Urothelium cell line (cell line): ENCODE measurements at regions not wholly inside any gene's neighbourhood (a gene's known extent, or its start where the extent isn't known, plus 50 kb on each side); places are given as distances from the start of the nearest gene placed in this dataset.

Experiments
- DNase-seq: peaks from one replicate; pipeline ENCODE4 v3.0.0; 2011; ENCODE audit warnings: low spot score, mixed read lengths
- FAIRE-seq: peaks from 2 replicates; lab custom pipeline; 2011; peaks lifted over from hg19 to GRCh38; lab: Jason Lieb, UNC

DNA sequence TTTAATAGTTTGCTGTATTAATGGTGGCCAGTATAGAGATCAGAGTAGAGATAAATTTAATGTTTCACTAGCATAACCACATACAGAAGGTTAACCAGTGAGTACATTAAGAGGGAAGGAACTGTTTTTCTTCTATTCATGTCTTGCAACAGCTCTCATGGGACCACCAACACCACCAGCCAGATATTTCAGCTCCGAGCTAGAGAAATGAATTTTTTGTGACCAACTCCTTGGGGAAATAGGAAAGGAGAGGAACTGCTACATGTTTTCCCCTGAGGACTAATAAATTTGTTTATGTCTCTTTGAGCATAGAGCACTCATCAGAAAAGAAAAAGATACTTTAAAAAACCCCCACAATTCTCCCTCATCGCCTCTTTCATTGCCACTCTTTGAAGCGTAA lies 247.5 kb downstream of the MBNL1 start:
- DNase-seq: no peak
- no peak for FAIRE-seq

DNA sequence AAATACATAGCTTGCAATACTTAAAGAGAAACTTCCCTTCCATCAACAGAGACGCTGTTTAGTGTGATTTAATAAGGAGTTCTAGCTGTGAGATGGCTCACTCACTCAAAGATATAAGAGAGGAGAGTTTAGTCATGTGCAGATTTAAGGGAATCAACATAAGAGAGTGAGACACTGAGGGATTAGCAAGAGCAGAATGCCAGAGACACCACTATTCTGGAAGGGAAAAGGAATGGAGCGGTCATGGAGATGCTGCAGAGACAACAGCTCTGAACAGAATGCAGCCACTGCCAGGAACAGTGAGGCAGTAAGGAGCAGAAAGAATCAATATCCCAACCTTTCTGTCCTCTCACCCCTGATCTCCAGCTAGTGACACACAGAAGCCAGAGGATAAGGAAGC lies 248.8 kb downstream of the MBNL1 start:
- DNase-seq: no peak
- no peak for FAIRE-seq

DNA sequence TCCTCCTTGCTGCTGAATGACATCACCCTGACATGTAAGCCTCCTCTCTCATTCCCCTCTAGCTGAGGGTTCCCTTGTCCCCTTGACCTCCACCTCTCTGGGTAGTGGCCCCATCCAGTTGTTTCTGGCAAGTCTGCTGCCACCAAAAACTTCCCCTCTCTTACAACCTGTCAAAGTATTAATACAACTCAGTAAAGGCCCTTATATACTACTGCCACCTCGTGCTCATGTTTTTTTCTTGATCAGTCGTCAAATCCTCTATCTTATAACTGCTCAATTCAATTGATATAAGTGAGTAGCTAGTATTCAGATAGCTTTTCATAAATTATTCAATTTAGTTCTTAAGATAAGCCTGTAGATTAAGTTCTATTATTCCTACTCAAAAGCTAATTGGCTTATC lies 249.6 kb downstream of the MBNL1 start:
- no peak for FAIRE-seq

DNA sequence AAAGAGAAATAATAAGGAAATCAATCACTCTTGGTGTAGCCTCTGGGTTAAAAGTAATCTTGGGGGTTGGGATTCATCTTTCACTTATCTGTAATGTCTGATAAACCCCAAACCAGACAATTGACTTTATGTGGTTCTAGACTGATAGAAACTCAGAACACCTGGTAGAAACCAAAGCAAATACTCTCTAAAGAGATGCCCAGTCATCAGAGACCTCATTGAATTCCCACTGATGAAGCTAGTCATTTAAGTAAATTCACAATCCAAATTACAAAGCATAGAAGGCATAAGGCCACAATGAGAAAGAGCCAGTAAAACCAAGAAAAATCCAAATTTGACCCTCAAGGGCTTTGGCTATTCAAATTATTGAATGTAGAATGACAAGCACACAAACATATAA lies 250.6 kb downstream of the MBNL1 start:
- DNase-seq (no peak), FAIRE-seq (no peak)

More for the DNA sequence above, 249.6 kb downstream of the MBNL1 start:
- DNase-seq: no peak

DNA sequence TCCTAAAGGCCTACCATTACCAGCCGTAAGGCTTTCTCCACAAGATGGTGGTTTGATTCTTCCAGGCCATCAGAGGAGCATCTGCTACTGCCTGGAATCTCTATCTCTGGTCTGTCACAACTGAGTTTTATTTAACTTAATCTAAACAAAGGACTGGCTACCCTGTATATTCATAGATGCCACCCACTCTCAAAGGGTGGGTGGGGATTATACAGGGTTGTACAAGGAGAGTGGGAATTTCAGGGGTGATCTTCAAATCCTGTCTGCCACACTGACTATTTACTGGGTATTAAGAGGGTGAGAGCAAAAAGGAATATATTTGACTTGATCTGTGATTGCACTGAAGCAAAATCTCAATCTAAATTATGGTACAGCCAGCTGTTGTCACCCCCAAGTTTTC lies 253.3 kb downstream of the MBNL1 start:
- DNase-seq (no peak), FAIRE-seq (no peak)

DNA sequence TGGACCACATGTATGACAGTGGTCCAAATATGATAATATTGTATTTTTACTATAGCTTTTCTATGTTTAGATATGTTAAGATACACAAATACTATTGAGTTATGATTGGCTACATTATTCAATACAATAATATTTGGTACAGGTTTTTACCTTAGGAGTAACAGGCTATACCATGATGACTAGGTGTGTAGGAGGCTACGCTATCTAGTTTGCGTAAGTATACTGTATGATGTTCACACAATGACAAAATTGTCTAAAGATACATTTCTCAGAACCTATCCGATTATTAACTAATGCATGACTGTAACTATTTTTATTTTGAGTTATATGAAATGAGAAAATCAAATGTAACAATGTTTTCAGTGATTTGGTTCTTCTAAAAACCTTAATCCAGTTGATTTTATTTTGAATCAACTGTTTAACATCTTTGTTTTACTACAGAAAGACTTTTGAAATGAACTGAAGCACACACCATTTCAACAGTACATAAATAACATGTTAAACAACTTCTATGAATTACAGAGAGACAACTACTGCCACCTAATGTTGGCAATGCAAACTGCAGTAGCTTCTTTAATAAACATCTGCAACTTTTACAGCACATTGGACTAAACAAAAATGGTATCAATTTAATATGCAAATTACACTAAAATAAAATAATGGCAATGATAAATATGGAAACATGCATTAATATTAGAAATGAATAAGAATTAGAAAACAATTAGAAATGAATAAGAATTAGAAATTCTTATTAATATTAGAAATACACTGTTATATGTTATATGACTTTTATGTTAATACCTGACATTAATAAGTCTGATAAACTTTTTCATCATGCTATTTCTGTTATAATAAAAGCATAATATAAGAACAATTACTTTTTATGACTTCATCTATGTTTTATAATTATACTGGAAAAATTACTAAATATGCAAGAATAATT lies 255.7 kb downstream of the MBNL1 start:
- no peak for DNase-seq
- FAIRE-seq: no peak

DNA sequence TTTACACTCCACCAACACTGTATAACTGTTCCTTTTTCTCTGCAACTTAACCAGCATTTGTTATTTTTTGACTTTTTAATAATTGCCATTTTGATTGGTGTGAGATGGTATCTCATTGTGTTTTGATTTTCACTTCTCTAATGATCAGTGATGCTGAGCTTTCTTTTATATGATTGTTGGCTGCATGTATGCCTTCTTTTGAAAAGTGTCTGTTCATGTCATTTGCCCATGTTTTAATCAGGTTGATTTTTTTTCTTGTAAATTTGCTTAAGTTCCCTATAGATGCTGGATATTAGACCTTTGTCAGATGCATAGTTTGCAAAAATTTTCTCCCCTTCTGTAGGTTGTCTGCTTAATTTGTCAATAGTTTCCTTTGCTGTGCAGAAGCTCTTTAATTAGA lies 263.0 kb downstream of the MBNL1 start:
- no peak for DNase-seq
- FAIRE-seq: no peak

DNA sequence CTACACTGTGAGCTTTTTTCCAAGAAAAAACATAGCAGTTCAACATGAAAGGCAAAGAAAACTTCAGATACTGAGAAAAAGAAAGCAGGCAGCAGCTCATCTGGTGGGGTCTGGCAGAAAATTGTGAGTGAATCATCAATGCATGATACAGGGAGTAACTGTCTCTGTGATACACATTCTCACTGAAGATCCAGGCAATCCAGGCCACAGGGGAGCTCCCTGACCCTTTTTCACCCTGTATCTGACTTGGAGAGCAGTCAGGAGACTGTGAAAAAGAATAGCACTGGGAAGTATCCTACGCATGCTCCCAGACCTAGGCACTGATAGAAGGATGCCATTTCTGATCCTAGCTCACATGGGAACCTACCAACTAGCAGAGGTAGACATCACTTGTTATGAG lies 269.8 kb downstream of the MBNL1 start:
- FAIRE-seq: no peak
- DNase-seq: no peak

DNA sequence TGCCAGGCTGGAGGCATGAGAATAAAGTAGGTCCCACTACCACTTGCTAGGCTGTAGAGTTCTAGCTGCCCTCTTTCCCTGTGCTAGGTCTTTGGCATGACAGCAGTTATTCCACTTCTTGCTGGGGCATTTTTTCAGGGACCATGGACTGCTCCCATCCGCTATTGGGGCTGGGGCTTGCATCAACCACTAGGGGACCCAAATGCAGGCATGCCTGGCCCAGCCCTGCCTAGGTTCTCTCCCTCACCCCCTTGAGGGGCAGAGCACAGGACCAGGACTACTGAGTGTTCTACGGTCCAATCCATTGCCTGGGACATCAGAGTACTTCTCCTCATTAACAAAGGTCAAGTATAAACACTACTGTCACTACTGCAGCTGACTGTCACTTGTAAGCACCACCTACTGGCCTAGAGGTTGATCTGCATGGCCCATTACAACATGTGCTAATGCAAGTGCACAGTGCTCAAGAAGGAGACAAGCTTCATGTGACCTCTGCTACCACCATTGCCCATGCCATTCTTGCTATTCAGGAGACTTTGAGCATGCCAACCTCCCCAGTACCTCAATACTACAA lies 270.5 kb downstream of the MBNL1 start:
- DNase-seq (no peak), FAIRE-seq (no peak)

DNA sequence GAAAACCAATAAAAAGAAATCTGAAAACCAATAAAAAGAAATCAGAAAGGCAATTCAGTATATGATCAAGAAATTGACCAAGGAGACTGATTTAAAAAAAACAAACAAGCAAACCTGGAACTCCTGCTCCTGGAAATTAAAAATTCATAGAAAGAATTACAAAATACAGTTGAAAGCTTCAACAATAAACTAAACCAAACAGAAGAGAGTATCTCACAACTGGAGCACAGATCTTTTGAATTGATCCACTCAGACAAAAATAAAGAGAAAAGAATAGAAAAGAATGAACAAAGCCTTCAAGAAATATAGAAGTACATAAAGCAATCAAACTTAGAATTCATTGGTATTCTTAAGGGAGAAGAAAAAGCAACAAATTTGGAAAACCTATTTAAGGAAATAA lies 271.4 kb downstream of the MBNL1 start:
- no peak for DNase-seq
- no peak for FAIRE-seq

DNA sequence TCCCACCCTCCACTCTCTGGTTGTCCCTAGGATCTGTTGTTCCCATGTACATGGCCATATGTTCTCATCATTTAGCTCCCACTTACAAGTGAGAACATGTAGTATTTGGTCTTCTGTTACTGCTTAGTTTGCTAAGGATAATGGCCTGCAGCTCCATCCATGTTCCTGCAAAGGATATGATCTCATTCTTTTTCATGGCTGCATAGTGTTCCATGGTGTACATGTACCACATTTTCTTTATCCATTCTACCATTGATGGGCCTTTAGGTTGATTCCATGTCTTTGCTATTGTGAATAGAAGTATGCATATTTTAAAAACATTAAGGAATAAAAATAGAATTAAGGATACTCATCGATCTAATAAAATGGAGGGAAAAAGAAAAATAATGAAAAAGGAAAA lies 278.4 kb downstream of the MBNL1 start:
- no peak for DNase-seq
- FAIRE-seq: no peak

DNA sequence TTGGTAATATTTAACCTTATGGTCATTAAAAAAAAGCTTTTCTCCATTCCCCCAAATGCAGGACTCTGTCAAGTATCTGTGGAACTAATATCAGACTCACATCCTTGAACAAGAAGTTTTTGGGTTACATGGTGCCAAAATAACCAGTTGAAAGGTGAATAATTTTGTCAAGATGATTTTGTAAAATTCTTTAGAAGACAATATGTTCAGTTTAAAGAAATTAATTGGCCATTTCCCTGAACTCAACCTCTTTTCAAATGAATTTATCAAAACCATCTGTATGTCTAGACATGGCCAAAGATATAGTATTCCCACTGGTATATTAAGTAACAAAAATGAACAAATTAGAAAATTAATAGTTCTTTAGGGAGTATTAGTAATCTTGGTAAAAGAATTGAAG lies 280.5 kb downstream of the MBNL1 start:
- DNase-seq: no peak
- no peak for FAIRE-seq

DNA sequence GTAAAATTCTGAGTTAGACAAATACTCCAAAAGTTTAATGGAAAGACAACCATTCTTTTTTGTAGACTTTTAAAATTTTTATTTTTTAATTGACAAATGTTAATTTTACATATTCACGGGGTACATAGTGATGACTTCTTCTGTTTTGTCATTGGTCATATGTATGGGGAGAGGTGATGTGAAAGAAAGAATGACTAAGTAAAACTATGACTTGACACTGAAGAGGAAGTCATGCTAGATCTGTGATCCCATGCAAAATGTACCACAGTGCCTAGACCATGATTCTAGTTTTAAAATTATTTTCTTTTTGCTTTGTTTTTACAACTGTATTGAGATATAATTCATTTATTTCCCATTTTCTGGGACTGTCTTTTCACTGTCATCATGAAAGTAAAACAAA lies 281.6 kb downstream of the MBNL1 start:
- no peak for FAIRE-seq
- no peak for DNase-seq

DNA sequence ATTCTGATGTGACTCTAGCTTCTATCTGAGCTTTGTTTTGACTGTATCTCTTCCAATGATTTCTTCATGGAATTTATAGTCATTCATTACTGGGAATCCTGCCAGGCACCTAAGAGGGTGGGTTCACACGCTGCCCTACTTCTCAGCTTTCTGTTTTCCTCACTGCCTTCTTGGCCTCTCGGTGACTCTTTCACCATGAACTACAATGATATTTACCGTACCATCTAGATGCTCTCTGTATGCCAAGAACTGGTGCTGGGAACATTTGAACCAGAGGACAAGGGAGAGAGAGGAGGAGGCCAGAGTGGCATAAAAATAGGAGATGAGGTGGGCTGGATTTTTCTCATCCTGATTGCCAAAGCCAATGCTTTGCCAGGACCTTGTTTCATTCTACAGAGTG lies 280.0 kb upstream of the P2RY1 start:
- FAIRE-seq: no peak

DNA sequence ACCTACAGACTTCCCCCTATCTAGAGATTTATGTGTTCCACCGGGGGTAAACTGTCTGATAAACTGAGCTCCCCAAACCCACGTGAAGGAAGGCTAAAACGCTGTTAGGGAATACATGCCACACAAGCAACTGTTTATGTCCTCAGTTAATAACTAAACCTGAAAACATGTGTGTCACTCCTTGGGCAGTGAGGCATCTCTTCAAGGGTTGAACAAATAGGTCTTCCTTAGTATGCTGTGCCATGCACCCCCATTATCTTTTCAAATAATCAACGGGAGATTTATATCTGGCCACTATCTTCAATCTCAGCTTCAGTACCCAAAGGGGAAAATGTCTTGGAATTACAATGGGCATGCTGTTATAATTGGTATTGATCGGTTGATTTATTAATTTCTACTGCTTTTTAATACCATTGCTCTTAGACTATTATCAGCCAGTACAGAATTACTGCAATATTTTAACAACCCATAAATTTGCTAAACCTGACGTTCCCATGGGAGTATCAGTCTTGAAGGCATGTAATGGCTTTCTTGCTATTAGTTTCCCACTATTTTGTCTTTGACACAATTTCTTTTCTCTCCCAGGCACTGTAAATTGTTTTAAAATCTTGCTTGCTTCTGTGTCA lies 279.2 kb upstream of the P2RY1 start:
- no peak for DNase-seq

More for the DNA sequence above, 280.0 kb upstream of the P2RY1 start:
- DNase-seq: no peak

DNA sequence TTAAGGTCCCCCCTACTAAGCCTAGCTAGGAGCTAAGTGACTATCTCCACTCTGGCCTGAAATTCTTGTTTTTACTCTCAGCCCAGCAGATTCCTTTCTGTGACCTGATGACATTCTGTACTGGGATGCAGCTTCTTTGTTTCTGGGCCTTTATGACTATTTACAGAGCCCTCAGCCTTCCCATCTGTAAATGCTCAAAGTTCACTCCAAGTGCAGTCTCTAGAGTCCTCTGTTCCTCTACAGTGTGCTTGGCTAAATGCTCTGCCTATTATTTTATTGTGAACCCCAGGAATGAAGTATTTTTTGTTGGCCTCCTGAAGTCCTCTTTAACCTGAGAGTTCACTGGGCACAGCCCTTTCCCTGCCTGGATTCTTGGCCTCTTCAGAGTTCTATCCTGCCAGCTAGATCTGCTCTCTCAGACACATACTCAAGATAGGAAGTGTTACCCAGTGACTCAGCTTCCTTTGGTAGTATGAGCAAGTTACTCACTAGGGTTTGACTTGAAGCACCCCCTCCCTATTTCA lies 278.1 kb upstream of the P2RY1 start:
- FAIRE-seq: no peak
- DNase-seq: no peak

More for the DNA sequence above, 279.2 kb upstream of the P2RY1 start:
- FAIRE-seq: no peak

DNA sequence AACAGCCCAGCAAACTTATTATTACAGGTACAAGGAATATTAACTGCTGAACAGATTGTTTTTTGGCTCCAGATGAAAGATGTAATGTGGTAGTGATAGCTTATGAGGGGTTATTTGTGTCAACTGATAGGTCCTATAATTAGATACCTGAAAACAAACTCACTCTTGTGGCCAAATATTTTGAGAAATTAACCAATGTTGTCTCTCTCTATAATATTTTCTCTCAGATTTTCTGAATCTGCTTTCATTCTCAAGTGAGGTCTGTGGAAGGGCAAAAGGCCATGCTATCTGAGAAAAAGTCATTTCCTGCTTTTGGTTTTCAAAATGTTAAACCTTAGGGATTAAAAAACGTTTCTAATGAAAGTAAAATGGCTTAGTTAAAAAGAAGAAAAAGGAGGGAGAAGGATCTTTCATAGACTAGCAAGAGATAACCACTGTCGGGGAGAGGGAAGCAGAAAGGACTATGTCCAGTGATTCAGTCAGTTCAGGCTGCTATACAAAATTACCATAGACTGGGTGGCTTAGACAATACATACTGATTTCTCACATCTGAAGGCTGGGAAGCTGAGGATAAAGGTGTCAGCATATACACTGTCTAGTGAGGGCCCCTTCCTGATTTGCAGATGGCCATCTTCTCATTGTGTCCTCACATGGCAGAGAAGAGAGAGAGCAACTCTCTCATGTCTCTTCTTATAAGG lies 277.5 kb upstream of the P2RY1 start:
- FAIRE-seq (no peak), DNase-seq (no peak)

DNA sequence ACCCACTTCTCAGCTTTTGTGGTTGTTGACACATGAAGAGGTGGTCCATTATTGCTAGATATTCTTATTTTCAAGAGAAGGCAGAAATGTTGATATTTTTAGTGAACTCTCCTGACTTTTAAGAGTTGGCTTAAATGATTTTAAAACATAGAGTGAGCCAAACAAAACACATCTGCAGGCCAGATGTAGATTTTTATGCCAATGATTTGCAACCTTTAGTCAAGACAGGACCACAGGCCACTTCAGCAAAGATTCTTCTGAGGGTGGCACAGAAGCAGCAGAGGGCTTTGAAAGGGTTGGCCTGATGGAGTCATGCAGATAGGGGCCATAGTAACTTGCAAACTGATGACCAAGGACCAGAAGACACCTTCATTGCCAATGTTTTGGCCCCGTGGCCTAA lies 276.5 kb upstream of the P2RY1 start:
- DNase-seq (no peak), FAIRE-seq (no peak)

DNA sequence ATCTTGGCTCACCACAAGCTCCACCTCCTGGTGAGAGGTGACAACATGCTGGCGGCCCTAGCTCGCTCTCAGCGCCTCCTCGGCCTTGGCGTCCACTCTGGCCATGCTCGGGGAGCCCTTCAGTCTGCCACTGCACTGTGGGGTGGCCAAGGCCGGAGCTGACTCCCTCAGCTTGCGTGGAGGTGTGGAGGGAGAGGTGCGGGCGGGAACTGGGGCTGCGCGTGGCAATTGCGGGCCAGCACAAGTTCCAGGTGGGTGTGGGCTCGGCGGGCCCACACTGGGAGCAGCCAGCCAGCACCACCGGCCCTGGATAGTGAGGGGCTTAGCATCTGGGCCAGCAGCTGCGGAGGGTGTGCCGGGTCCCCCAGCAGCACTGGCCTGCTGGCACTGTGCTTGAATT lies 275.7 kb upstream of the P2RY1 start:
- FAIRE-seq (no peak), DNase-seq (no peak)

DNA sequence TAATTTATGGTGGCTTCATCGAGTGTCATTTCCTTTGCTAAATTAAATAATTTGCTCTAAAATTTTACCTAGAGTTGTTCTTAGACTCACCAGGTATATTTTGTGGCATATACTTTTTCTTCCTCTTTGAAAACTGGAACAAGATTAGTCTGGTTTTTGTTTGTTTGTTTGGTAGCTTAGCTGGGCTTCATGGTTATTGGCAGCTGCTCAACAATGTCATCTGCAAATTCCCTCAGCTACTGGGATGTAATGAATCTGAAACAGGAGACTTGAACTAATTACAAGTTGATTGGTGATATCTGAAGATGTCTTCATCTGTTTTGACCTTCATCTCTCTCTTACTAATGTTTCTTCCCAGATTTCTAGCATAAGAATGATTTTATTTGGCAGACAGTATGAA lies 270.5 kb upstream of the P2RY1 start:
- FAIRE-seq: no peak

DNA sequence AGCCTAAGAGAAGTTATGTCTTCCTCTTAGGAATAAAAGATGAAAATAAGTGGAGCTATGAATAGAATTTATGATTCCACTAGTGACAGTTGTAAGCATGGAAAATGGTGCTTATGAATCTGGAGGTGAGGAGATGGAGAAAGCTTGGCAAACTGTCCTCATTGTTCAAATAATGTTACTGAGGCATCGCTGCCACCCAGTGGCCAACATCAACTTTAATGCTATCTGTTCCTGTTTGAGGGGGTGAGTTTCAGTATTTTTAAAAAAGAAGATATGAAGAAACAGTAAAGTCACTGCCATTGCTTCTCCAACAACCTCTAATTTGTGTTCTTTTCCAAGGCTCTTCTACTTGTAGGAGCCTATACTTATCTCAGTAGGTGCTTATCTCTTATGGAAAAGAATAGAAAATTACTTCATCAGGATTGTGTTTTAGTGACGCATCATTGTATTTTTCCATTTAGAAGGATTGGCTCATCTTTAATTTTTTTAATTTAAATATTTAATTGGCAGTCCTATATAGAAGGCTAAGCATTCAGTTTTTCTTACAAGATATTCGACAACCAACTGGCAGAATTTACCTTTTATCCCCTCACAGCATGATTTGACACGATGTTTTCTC lies 260.4 kb upstream of the P2RY1 start:
- DNase-seq (peak; percentile 33), FAIRE-seq (no peak)

More for the DNA sequence above, 270.5 kb upstream of the P2RY1 start:
- no peak for DNase-seq
